Limb (tissue), 2 donors: ENCODE measurements at regions not wholly inside any gene's neighbourhood (a gene's known extent, or its start where the extent isn't known, plus 50 kb on each side); places are given as distances from the start of the nearest gene placed in this dataset.
"Not testable (repeated sequence)": the region's sequence is repeated elsewhere in the genome, so short reads cannot be mapped to it uniquely, and the experiment has no call there.

Source experiments
- DNase-seq, 2 donors: peaks; one replicate each; pipeline ENCODE4 v3.0.0-alpha.2; 2016; ENCODE audit errors: extremely low spot score in 2 of 2

- no peak for DNase-seq
Measured at GRCh38 chr3:86887876-86888275, 103.1 kb downstream of the VGLL3 start.

DNA sequence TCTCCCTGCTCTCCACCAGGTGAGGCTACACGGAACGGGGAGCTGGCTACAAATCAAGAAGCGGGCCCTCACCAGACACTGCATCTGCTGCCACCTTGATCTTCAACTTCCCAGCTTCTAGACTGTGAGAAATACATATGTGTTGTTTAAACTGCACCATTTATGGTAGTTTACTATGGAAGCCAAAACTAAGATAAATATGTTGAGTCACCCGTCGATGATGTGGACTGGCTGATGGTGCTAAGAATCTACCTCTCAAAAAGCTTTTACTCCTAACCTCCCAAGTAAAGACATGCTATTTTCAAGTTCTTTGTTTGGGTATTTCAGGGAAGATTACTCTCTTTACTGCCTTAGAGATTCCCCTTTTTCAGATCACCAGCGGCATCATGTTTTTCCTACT is 110.9 kb downstream of the VGLL3 start:
- DNase-seq, result no peak

DNA sequence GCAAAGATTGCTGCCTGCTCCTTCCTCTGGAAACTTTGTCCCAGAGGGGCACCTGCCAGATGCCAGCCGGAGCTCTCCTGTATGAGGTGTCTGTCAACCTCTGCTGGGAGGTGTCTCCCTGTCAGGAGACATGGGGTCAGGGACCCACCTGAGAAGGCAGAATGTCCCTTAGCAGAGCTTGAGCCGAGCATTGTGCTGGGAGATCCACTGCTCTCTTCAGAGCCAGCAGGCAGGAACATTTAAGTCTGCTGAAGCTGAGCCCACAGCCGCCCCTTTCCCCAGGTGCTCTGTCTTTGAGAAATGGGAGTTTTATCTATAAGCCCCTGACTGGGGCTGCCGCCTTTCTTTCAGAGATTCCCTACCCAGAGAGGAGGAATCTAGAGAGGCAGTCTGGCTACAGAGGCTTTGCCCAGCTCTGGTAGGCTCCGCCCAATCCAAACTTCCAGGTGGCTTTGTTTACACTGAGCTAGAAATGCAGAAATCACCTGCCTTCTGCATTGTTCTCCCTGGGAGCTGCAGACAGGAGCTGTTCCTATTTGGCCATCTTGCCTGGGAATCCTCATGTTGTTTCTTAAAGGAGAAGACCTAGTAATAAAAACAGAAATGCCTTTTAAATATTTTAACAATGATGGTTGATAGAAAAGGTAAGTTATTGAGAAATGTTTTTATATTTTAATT is 114.3 kb downstream of the VGLL3 start:
- DNase-seq, result not testable (repeated sequence)

DNA sequence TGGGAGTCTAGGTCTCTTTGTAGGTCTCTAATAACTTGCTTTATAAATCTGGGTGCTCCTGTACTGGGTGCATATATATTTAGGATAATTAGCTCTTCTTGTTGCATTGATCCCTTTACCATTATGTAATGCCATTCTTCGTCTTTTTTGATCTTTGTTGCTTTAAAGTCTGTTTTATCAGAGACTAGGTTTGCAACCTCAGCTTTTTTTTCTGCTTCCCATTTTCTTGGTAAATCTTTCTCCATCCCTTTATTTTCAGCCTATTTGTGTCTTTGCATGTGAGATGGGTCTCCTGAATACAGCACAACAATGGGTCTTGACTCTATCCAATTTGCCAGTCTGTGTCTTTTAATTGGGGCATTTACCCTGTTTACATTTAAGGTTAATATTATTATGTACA is 116.2 kb downstream of the VGLL3 start:
- DNase-seq, result not testable (repeated sequence)

- peak in 1 of 2 donors; percentile 73 for DNase-seq
Measured at GRCh38 chr3:86869566-86869965, 121.4 kb downstream of the VGLL3 start.

GRCh38 chr3:86867982-86868381 is 123.0 kb downstream of the VGLL3 start:
- peak in 1 of 2 donors; percentile 55 for DNase-seq

DNA sequence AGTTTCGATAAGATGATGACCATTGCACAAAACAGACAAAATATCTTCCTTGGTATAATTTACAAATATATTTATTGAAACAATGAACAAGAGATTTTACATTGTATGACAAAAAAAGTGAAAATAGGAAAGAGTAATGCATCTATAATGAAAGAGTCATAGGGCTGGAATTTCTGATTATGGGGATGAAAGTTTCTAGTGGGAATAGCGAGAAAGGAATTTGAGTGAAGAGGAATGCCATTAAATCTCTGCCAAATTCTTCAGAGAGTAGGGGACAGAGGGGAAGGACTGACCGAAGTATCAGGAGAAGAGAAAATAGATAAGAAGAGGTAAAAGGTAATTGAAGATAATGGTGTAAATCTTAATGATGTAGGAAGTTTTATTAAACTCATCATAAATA is 125.4 kb downstream of the VGLL3 start:
- DNase-seq, result no peak

GRCh38 chr3:86856711-86857110 is 134.2 kb downstream of the VGLL3 start:
- no peak for DNase-seq

DNA sequence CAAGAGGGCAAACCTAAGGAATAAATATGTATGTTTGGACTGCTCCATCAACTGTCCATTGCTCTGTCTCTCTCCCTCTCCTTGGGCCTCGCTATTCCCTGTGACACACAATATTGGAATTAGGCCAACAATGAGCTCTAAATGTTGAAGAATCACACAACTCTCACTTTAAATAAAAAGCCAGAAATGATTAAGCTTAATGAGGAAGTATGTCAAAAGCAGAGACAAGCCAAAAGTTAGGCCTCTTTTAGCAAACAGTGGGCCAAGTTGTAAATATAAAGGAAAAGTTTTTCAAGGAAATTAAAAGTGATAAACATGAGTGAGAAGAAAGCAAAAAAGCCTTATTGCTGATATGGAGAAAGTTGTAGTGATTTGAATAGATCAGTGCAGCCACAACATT is 141.0 kb downstream of the VGLL3 start:
- DNase-seq, result no peak

GRCh38 chr3:86845726-86846125 is 145.2 kb downstream of the VGLL3 start:
- DNase-seq, result no peak

- DNase-seq, result no peak
Measured at GRCh38 chr3:86838927-86839326, 152.0 kb downstream of the VGLL3 start.

DNA sequence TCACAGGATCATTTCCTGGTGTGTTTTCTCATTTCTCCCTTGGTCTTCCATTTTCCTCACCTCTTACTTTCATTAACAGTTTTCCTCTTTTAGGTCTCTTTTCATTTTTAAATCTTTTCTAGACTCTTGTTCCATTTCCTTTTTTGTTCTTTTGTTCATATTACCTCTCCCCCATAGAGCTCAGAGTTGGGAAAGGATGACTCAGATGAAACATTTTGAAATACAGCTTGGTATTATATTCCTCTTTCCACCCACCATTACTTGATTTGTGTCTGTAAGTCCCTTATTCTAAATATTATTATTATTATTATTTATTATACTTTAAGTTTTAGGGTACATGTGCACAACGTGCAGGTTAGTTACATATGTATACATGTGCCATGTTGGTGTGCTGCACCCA is 153.1 kb downstream of the VGLL3 start:
- no peak for DNase-seq

- DNase-seq, result no peak
Measured at GRCh38 chr3:86830566-86830965, 160.4 kb downstream of the VGLL3 start.

GRCh38 chr3:86828751-86829150 is 162.2 kb downstream of the VGLL3 start:
- DNase-seq, result peak in 1 of 2 donors; percentile 6

GRCh38 chr3:86827582-86827981 is 163.4 kb downstream of the VGLL3 start:
- DNase-seq, result not testable (repeated sequence)

GRCh38 chr3:86826292-86826691 is 164.7 kb downstream of the VGLL3 start:
- DNase-seq, result no peak

- no peak for DNase-seq
Measured at GRCh38 chr3:86815880-86816279, 175.1 kb downstream of the VGLL3 start.

DNA sequence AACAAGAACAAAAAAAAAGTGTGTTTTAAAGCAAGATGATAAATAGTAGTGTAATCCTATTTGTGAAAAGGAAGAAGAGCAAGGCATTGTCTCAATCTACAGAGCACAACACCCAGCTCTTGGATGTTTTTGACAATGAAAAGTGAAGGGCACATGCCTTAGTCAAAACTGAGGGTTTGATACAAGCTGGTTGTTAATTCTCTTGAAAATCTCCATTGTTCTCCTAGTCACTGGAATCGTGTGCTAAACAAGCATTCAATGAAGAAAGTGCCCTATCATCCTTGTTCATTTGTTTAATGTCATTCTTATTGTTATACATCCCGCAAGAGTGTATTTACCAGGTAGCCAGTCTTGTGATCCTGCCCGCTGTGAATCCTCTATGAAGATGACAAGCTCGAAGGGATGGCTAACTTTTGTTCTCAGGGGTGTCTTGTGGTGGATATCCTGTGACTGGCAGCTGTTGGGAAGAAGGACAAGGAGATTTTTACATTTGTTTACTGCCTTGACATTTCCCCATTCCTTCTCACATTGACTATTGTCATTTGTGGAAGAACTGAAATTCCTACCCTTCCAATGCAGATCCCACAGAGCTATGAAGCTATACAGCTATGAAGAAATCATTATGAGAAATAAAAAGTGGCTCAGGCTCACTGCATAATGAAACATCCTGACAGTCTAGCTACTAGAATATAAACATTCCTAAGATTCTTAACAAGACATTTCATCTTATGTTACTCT is 175.9 kb downstream of the VGLL3 start:
- no peak for DNase-seq

DNA sequence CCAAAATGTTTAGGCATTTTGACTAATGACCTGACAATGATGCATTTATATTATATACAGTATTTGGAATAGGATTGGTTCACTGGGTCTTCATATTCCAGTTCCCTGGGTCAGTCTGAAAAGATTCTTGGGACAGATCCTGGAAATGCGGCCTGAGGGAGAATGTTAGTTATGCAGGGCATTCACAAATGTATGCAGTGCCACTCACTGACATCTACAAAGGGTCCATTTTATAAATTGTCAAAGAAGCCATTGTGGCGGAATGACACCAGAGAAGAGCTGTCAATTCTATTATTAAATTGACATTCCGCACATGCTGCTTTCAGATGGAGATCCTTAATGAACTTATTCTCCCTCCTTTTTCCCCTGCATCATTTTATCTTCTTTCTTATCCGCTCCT is 176.6 kb downstream of the VGLL3 start:
- no peak for DNase-seq

DNA sequence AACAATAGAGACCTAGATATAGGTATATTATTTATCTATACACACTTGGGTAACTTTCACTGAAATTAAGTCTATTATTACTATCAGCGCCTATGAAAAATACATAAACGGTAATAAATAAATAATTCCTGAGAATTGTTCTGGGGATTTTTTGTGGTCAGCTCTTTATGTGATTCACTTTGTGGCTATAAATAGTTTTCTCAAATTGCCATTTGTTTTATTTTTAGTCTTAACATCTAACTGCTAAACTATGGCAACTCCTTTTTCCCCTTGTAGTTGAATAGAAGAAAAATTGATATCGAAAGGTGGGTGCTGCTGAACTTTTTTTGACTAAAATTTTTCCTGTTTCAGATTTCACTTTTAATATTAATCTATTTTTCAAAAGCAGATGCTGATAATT is 189.0 kb downstream of the VGLL3 start:
- DNase-seq, result no peak

GRCh38 chr3:86801066-86801465 is 189.9 kb downstream of the VGLL3 start:
- no peak for DNase-seq

- no peak for DNase-seq
Measured at GRCh38 chr3:86800116-86800515, 190.8 kb downstream of the VGLL3 start.

DNA sequence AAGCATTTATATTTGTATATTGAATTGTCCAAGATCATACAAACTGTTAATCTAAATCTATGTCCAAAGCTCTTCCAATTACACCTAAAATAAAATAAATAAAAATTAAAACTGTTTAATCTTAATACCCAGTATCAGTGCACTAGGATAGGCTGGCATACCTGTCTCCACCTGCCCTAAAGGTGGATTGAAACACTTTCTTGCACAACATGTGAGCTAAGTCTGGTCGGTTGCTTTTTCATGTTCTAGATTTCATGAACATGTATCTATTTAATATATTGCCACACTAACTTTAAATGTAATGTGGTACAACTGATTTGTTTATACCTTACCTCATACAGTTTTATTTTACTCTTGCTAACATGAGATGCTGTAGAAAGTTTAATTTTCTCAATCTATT is 193.0 kb downstream of the VGLL3 start:
- no peak for DNase-seq
